NCI-H128 (cell line): ENCODE measurements at regions not wholly inside any gene's neighbourhood (a gene's known extent, or its start where the extent isn't known, plus 50 kb on each side); places are given as distances from the start of the nearest gene placed in this dataset.

ENCODE experiments used
- DNase-seq: peaks from one replicate; lab custom pipeline; 2025; ENCODE audit not compliant: unreplicated experiment; lab: John Stamatoyannopoulos, UW

- no peak for DNase-seq
Observed at GRCh38 chr7:19455623-19456022, 253.2 kb downstream of the POLR1F start.

- no peak for DNase-seq
Observed at GRCh38 chr7:19448091-19448490, 260.7 kb downstream of the POLR1F start.

GRCh38 chr7:19442016-19442785 lies 266.6 kb downstream of the POLR1F start:
- no peak for DNase-seq

GRCh38 chr7:19439517-19439916 lies 269.3 kb downstream of the POLR1F start:
- DNase-seq: no peak

GRCh38 chr7:19437446-19437845 lies 271.4 kb downstream of the POLR1F start:
- no peak for DNase-seq

GRCh38 chr7:19427944-19428343 lies 280.9 kb downstream of the POLR1F start:
- DNase-seq: no peak

- no peak for DNase-seq
Observed at GRCh38 chr7:19421861-19422260, 276.6 kb upstream of the FERD3L start.

GRCh38 chr7:19417231-19417630 lies 272.0 kb upstream of the FERD3L start:
- no peak for DNase-seq

GRCh38 chr7:19415123-19415522 lies 269.9 kb upstream of the FERD3L start:
- no peak for DNase-seq

GRCh38 chr7:19413443-19413965 lies 268.3 kb upstream of the FERD3L start:
- DNase-seq: no peak

- no peak for DNase-seq
Observed at GRCh38 chr7:19410691-19411090, 265.5 kb upstream of the FERD3L start.

GRCh38 chr7:19410106-19410505 lies 264.9 kb upstream of the FERD3L start:
- DNase-seq: no peak

- DNase-seq: no peak
Observed at GRCh38 chr7:19408706-19409220, 263.5 kb upstream of the FERD3L start.

GRCh38 chr7:19407270-19407669 lies 262.0 kb upstream of the FERD3L start:
- DNase-seq: no peak

GRCh38 chr7:19405541-19405940 lies 260.3 kb upstream of the FERD3L start:
- no peak for DNase-seq

- no peak for DNase-seq
Observed at GRCh38 chr7:19404912-19405329, 259.7 kb upstream of the FERD3L start.

- no peak for DNase-seq
Observed at GRCh38 chr7:19403691-19404090, 258.5 kb upstream of the FERD3L start.

GRCh38 chr7:19401461-19401860 lies 256.2 kb upstream of the FERD3L start:
- DNase-seq: no peak

GRCh38 chr7:19400758-19401254 lies 255.6 kb upstream of the FERD3L start:
- DNase-seq: no peak

- DNase-seq: no peak
Observed at GRCh38 chr7:19397911-19398310, 252.7 kb upstream of the FERD3L start.

- DNase-seq: no peak
Observed at GRCh38 chr7:19392246-19392645, 247.0 kb upstream of the FERD3L start.

- no peak for DNase-seq
Observed at GRCh38 chr7:19390795-19391194, 245.6 kb upstream of the FERD3L start.
